HCT116 (cell line): ENCODE measurements at regions not wholly inside any gene's neighbourhood (a gene's known extent, or its start where the extent isn't known, plus 50 kb on each side); places are given as distances from the start of the nearest gene placed in this dataset.

ENCODE experiments used
- ATAC-seq: fragments of 200-7000 bp; cut with Tn5 transposase; 2 replicates; pipeline ENCODE4 v1.9.1; 2020; ENCODE audit warnings: mild to moderate bottlenecking, moderate library complexity
- BruUV-seq: library from RNA; stranded (reverse); fragments of 400-500 nt; replicated peaks from 2 replicates; lab custom pipeline; 2021; lab: Mats Ljungman, UMichigan
- CTCF ChIA-PET: fragments of 300-600 bp; sonication (Branson Sonifier 250); formaldehyde crosslinking; loops from one replicate; lab custom pipeline; 2021; ENCODE audit warnings: antibody characterized with exemption; lab: Charles Lee
- POLR2A ChIA-PET: fragments of 300-600, 350-600 bp; sonication (Branson Sonifier 250); formaldehyde crosslinking; loops from one replicate; lab custom pipeline; 2021; ENCODE audit warnings: antibody characterized with exemption; lab: Charles Lee
- RAD21 ChIA-PET, 2 experiments: fragments of 300-600 bp; sonication (Branson Sonifier 250); formaldehyde crosslinking; loops; one replicate each; lab custom pipeline; 2023; ENCODE audit warnings: low total read pairs in 2 of 2; ENCODE audit not compliant: uncharacterized antibody in 2 of 2, unreplicated experiment in 2 of 2, low non-redundant PET in 1 of 2; lab: Charles Lee
- DNase-seq: peaks from one replicate; pipeline ENCODE4 v3.0.0-alpha.2; 2010; ENCODE audit warnings: low read depth, low spot score
- H2AFZ ChIP-seq: fragments of 200-600 bp; shearing (Covaris generic), sonication (generic); 2 replicates; pipeline ENCODE4 v1.6.1; 2017; ENCODE audit warnings: low read depth, mixed run types, mixed read lengths, antibody characterized with exemption, low read length; ENCODE audit not compliant: poor library complexity, severe bottlenecking
- H3K27ac ChIP-seq: 2 replicates; pipeline ENCODE4 v1.5.1; 2012; ENCODE audit warnings: low read depth, low read length
- H3K27me3 ChIP-seq: fragments of 200-600 bp; sonication (generic); 2 replicates; pipeline ENCODE4 v1.6.1; 2016; ENCODE audit warnings: mixed run types, low read length, mixed read lengths; ENCODE audit not compliant: insufficient read depth
- H3K36me3 ChIP-seq, 2 experiments: fragments of 200-500 bp in 1 of 2; fragments of 200-600 bp in 1 of 2; sonication (Bioruptor generic) in 1 of 2; sonication (generic) in 1 of 2; 2 replicates each; pipeline versions ENCODE4 v1.5.1 to v1.6.1; 2014 to 2016; ENCODE audit warnings: low read length in 2 of 2, inconsistent platforms in 1 of 2, mixed read lengths in 1 of 2, mixed run types in 1 of 2; ENCODE audit not compliant: insufficient read depth in 2 of 2, control insufficient read depth in 1 of 2
- H3K4me1 ChIP-seq, 2 experiments: fragments of 200-600 bp in 1 of 2; sonication (generic) in 1 of 2; 2 replicates each; pipeline versions ENCODE4 v1.5.1 to v1.6.1; 2012 to 2017; ENCODE audit warnings: low read length in 2 of 2, inconsistent platforms in 1 of 2, mild to moderate bottlenecking in 1 of 2, mixed read lengths in 1 of 2, mixed run types in 1 of 2, moderate library complexity in 1 of 2; ENCODE audit not compliant: insufficient read depth in 2 of 2, control insufficient read depth in 1 of 2
- H3K4me2 ChIP-seq: fragments of 200-600 bp; sonication (generic); 2 replicates; pipeline ENCODE4 v1.6.1; 2017; ENCODE audit warnings: mixed run types, low read length, mixed read lengths
- H3K4me3 ChIP-seq, 2 experiments: fragments of 200-600 bp in 1 of 2; sonication (generic) in 1 of 2; replicated peaks in 1 of 2; 2 replicates each; pipeline ENCODE4 v1.5.1; 2011 to 2016; ENCODE audit warnings: low read length in 2 of 2, control low read depth in 1 of 2, low read depth in 1 of 2, mild to moderate bottlenecking in 1 of 2, mixed read lengths in 1 of 2, mixed run types in 1 of 2
- H3K79me2 ChIP-seq: fragments of 200-600 bp; sonication (generic); 2 replicates; pipeline ENCODE4 v1.6.1; 2017; ENCODE audit warnings: mild to moderate bottlenecking, mixed run types, low read length, moderate library complexity, mixed read lengths; ENCODE audit not compliant: insufficient read depth
- H3K9ac ChIP-seq: fragments of 200-600 bp; sonication (generic); 2 replicates; pipeline ENCODE4 v1.6.1; 2016; ENCODE audit warnings: low read length, mixed read lengths
- H3K9me2 ChIP-seq: fragments of 200-600 bp; sonication (generic), shearing (Covaris generic); 2 replicates; pipeline ENCODE4 v1.6.1; 2017; ENCODE audit warnings: mixed run types, mild to moderate bottlenecking, moderate library complexity; ENCODE audit not compliant: insufficient read depth
- H3K9me3 ChIP-seq, 2 experiments: fragments of 200-500 bp in 1 of 2; fragments of 200-600 bp in 1 of 2; sonication (Bioruptor generic) in 1 of 2; sonication (generic) in 1 of 2; 2 replicates each; pipeline ENCODE4 v1.6.1; 2014 to 2017; ENCODE audit warnings: low read length in 2 of 2, mixed read lengths in 2 of 2, inconsistent platforms in 1 of 2, low read depth in 1 of 2, mild to moderate bottlenecking in 1 of 2, mixed run types in 1 of 2, moderate library complexity in 1 of 2; ENCODE audit not compliant: control insufficient read depth in 1 of 2, insufficient read depth in 1 of 2
- H4K20me1 ChIP-seq: fragments of 200-600 bp; sonication (generic), shearing (Covaris generic); 2 replicates; pipeline ENCODE4 v1.6.1; 2017; ENCODE audit warnings: mixed run types, mild to moderate bottlenecking, moderate library complexity; ENCODE audit not compliant: insufficient read depth
- POLR2A ChIP-seq: IDR thresholded peaks from 2 replicates; pipeline ENCODE4 v1.7.0; 2011; ENCODE audit warnings: borderline replicate concordance; ENCODE audit not compliant: insufficient read depth, insufficient read length; ENCODE audit errors: extremely low read depth
- RAD21 ChIP-seq: IDR thresholded peaks from 2 replicates; pipeline ENCODE4 v1.6.1; 2012; ENCODE audit warnings: low read depth, mild to moderate bottlenecking
- REST ChIP-seq: IDR thresholded peaks from 2 replicates; pipeline ENCODE4 v1.6.1; 2012; ENCODE audit warnings: low read depth
- SRF ChIP-seq: IDR thresholded peaks from 2 replicates; pipeline ENCODE4 v1.6.1; 2012; ENCODE audit warnings: low read depth
- YY1 ChIP-seq: IDR thresholded peaks from 2 replicates; pipeline ENCODE4 v1.6.1; 2011; ENCODE audit warnings: low read length, low read depth, moderate library complexity, mild to moderate bottlenecking; ENCODE audit not compliant: insufficient replicate concordance; ENCODE audit errors: extremely low read depth
- ZBTB33 ChIP-seq: IDR thresholded peaks from 2 replicates; pipeline ENCODE4 v1.6.1; 2011; ENCODE audit warnings: mild to moderate bottlenecking, low read length, moderate library complexity; ENCODE audit not compliant: insufficient replicate concordance; ENCODE audit errors: extremely low read depth
- intact Hi-C: fragments of 100-400 bp; cut with micrococcal nuclease; formaldehyde crosslinking; loops from 2 replicates; pipeline ENCODE4 v1.10.0; 2022

- TF ChIP-seq REST: no peak
Measured at GRCh38 chr7:47640265-47640664, 58.4 kb upstream of the TNS3 start (continued).

GRCh38 chr7:47639495-47640110, 57.7 kb upstream of the TNS3 start:
- Histone ChIP-seq H3K4me1 (peaks cover 7 to 9% of the 10 kb centered on the region in 2 experiments; a peak in 3 of 4 replicates), H3K27ac (no peak overlapping the region), H3K27me3 (no peaks in the 10 kb centered on the region), H3K4me3 (no peak overlapping the region), H3K9me3 (no peaks in the 10 kb centered on the region), H3K4me2 (no peak overlapping the region), H2AFZ (no peak overlapping the region), H4K20me1 (no peaks in the 10 kb centered on the region), H3K9ac (no peak overlapping the region), H3K79me2 (no peaks in the 10 kb centered on the region), H3K9me2 (no peaks in the 10 kb centered on the region), H3K36me3 (no peaks in the 10 kb centered on the region)
- intact Hi-C loops: no loop called here
- BruUV-seq: no TSS peak
- ChIA-PET POLR2A (no interaction called here), RAD21 (no interaction called here), CTCF (no interaction called here)
- DNase-seq (no peak), ATAC-seq (no peak)
- TF ChIP-seq YY1 (no peak), ZBTB33 (no peak), RAD21 (no peak), SRF (no peak), POLR2A (no peak)
